LNCaP clone FGC (cell line): ENCODE measurements at regions not wholly inside any gene's neighbourhood (a gene's known extent, or its start where the extent isn't known, plus 50 kb on each side); places are given as distances from the start of the nearest gene placed in this dataset.

Source experiments
- DNase-seq: peaks from one replicate; pipeline ENCODE4 v3.0.0-alpha.2; 2011; ENCODE audit warnings: low read depth
- H3K4me3 ChIP-seq: 2 replicates; pipeline ENCODE4 v1.5.1; 2011; ENCODE audit warnings: mild to moderate bottlenecking, low read depth, low read length, control low read depth
- TF ChIP-seq, protein P1 (sequence below): IDR thresholded peaks from 2 replicates; pipeline ENCODE4 v1.5.1; 2012; ENCODE audit warnings: mild to moderate bottlenecking; ENCODE audit not compliant: control insufficient read depth, insufficient read depth; ENCODE audit errors: extremely low read depth

DNA sequence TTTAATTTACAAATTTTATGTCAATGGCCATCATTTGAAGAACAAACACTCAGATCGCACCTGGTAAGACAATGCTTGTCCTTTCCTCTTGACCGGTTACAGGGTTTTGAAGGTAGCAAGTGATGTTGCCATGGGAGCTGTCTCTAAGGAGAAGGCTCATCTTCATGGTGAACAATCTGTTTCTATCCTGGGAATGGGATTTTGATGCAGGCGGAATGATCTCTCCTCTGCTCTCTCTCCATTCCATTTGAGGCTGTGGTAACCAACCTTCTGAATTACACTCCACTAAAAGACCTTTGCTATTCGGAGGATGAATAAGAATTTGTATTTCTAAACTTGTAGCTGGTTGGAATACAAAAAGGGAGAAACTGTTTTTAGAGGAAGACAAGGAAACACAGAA lies 57.9 kb upstream of the SLC5A9 start:
- TF ChIP-seq, protein P1, sequence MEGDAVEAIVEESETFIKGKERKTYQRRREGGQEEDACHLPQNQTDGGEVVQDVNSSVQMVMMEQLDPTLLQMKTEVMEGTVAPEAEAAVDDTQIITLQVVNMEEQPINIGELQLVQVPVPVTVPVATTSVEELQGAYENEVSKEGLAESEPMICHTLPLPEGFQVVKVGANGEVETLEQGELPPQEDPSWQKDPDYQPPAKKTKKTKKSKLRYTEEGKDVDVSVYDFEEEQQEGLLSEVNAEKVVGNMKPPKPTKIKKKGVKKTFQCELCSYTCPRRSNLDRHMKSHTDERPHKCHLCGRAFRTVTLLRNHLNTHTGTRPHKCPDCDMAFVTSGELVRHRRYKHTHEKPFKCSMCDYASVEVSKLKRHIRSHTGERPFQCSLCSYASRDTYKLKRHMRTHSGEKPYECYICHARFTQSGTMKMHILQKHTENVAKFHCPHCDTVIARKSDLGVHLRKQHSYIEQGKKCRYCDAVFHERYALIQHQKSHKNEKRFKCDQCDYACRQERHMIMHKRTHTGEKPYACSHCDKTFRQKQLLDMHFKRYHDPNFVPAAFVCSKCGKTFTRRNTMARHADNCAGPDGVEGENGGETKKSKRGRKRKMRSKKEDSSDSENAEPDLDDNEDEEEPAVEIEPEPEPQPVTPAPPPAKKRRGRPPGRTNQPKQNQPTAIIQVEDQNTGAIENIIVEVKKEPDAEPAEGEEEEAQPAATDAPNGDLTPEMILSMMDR, result no peak
- no peak for DNase-seq
- H3K4me3 ChIP-seq, result no peak overlapping the region

GRCh38 chr1:48160486-48161132 lies 61.9 kb upstream of the SLC5A9 start:
- no peak overlapping the region for H3K4me3 ChIP-seq
- no peak for DNase-seq
- TF ChIP-seq, protein P1, result no peak

DNA sequence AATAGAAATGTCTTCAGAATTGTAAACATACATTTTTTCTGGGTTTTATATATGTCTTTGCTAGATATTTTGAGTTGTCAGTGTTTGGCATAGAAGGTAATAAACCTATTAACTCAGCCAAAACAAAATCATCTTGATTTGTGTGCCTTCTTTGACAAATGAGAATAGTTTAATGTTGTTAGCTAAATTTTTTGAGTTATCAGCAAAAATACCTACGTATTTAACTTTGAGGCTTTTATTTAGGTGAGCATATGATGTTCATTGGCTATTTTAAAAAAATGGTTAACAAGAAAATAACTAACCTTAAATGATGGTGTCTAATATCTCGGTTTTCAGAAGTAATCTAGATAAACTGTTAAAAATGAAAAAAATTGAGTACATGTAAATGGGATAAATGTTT lies 83.2 kb upstream of the SLC5A9 start:
- no peak for DNase-seq
- TF ChIP-seq, protein P1, result no peak

DNA sequence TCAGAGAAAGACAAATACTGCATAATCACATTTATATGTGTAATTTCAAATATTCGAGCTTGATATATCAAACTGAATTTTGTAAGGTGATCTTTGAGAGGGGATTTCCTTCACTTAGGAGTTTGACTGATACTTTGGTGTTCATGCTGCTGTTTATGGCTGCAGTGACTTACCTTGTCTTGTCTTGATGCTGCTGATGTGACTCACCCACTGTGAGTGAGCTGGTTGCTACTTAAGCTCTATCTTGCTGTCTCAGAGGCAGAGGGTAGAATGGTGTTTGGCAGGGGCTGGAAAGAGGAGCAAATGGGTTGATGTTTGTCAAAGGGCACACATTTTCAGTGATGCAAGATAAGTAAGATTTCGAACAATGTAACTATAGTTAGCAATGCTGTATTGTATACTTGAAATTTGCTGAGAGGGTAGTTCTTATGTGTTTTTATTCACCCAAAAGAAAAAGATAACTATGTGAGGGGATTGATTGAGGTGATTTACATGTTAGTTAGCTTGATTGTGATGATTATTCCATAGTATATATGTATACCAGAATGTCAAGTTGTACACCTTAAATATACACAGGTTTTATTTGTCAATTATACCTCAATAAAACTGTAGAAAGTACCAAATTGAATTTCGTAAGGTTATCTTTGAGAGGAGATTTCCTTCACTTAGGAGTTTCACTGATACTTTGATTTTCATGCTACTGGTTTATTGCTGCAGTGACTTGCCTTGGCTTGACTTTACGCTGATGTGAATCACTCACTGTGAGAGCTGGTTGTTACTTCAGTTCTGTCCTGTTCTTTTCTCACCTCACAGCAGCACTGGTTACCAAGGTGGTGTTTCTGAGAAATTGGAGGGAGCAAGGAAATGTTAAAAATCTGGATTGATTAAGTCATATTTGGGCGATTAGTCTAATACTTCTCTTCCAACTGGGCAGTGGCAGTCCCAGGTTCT lies 94.5 kb upstream of the SLC5A9 start:
- TF ChIP-seq, protein P1, result no peak
- no peak for DNase-seq
- H3K4me3 ChIP-seq, result no peak overlapping the region

More for the DNA sequence above, 83.2 kb upstream of the SLC5A9 start:
- no peak overlapping the region for H3K4me3 ChIP-seq

GRCh38 chr1:48123647-48124046 lies 98.9 kb upstream of the SLC5A9 start:
- DNase-seq, result no peak
- no peak overlapping the region for H3K4me3 ChIP-seq
- TF ChIP-seq, protein P1, result no peak

DNA sequence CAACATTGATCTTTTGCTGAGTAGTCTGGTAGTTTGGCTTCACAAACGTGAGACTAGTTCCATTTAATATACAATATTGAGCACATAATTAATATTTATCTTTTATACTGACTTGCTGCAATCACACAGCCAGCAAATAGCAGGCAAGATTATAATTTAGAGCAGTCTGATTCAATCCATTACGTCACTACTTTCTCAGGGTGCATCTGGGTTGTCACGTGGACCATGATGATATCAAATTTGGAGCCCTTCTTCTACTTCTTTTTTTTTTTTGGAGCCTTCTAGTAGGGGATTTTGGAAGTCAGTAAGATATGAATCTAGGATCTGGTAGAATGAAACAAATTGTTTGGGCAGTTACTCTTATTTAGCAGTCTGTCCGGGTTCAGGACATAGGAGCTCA lies 100.6 kb upstream of the SLC5A9 start:
- no peak for DNase-seq
- TF ChIP-seq, protein P1, result no peak
- no peak overlapping the region for H3K4me3 ChIP-seq

GRCh38 chr1:48120621-48121020 lies 101.9 kb upstream of the SLC5A9 start:
- DNase-seq, result no peak
- H3K4me3 ChIP-seq, result no peak overlapping the region
- TF ChIP-seq, protein P1, result no peak
